NCI-H1930 (cell line): ENCODE measurements at regions not wholly inside any gene's neighbourhood (a gene's known extent, or its start where the extent isn't known, plus 50 kb on each side); places are given as distances from the start of the nearest gene placed in this dataset.
A peak's percentile ranks its signal among the peaks of the same experiment; 100 is the strongest.
"Not testable (repeated sequence)": the region's sequence is repeated elsewhere in the genome, so short reads cannot be mapped to it uniquely, and the experiment has no call there.

Experiments
- DNase-seq, 2 experiments: peaks; one replicate each; lab custom pipeline; 2025; lab: John Stamatoyannopoulos, UW

DNA sequence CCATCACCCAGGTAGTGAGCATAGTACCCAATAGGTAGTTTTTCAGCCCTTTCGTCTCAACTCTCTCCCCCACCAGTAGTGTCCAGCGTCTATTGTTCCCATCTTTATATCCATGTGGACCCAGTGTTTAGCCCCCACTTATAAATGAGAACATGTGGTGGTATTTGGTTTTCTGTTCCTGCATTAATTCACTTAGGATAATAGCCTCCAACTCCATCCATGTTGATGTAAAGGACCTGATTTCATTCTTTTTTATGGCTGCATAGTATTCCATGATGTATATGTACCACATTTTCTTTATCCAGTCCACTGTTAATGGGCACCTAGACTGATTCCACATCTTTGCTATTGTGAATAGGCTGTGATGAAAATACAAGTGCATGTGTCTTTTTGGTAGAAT is 51.3 kb downstream of the NACA2 start:
- not testable (repeated sequence) for DNase-seq

DNA sequence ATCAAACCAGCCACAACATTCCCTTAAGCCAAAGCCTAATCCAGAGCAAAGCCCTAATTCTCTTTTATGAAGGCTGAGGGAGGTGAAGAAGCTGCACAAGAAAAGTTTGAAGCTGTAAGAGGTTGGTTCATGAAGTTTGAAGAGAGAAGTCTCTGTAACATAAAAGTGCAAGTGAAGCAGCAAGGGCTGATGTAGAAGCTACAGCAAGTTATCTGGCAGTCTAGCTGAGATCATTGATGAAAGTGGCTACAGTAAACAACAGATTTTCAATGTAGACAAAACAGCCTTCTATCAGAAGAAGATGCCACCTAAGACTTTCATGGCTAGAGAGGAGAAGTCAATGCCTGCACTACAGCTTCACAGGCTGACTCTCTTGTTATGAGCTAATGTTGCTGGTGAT is 52.5 kb downstream of the NACA2 start:
- DNase-seq: no peak

DNA sequence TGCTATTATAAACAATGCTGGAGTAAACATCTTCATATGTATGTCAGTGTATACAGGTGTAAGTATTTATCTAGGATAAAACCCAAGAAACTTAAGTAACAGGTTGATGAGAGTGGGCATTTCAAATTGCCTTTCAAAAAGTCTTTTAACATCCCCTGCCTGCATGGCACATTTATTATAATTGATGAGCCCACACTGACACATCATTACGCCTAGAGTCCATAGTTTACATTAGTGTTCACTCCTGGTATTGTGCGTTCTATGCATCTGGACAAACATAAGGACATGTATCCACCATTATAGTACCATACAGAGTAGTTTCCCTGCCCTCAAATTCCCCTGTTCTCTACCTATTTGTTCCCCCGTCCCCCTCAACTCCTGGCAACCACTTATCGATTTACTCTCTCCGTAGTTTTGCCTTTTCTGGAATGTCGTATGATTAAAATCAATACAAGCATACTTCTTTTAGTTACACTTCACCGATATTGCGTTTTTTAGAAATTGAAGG is 53.7 kb downstream of the NACA2 start:
- peak; percentile 30 to 39 for DNase-seq

DNA sequence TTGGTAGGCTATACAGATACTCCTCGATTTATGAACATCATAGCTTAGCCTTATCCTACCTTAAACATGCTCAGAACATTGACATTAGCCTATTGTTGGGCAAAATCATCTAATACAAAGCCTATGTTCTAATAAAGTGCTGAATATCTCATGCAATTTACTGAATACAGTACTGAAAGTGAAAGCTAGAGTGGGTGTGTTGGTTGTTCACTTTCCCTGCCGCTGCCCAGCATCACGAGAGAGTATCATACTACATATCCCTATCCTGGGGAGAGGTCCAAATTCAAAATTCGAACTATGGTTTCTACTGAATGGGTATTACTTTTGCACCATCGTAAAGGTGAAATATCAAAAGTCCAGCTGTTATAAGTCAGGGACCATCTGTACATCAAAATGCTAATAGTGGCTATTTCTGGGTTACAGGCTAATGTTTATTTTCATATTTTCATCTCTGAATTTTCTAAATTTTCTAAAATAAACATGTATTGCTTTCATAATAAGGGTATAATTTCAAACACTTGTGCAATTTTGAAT is 54.5 kb downstream of the NACA2 start:
- no peak for DNase-seq
